ENCODE measurements at regions not wholly inside any gene's neighbourhood (a gene's known extent, or its start where the extent isn't known, plus 50 kb on each side); places are given as distances from the start of the nearest gene placed in this dataset.
"Not testable (repeated sequence)": the region's sequence is repeated elsewhere in the genome, so short reads cannot be mapped to it uniquely, and the experiment has no call there.

GRCh38 chr6:134678436-134678889, 271.4 kb downstream of the ALDH8A1 start:
- DNase-seq (ENCODE audit: extremely low read depth in 1 of 2, low read depth in 1 of 2), result no peak

GRCh38 chr6:134676307-134677281, 273.3 kb downstream of the ALDH8A1 start:
- no peak for DNase-seq (ENCODE audit: extremely low read depth in 1 of 2, low read depth in 1 of 2)

GRCh38 chr6:134675110-134676054, 274.5 kb downstream of the ALDH8A1 start:
- DNase-seq (ENCODE audit: extremely low read depth in 1 of 2, low read depth in 1 of 2), result no peak

DNA sequence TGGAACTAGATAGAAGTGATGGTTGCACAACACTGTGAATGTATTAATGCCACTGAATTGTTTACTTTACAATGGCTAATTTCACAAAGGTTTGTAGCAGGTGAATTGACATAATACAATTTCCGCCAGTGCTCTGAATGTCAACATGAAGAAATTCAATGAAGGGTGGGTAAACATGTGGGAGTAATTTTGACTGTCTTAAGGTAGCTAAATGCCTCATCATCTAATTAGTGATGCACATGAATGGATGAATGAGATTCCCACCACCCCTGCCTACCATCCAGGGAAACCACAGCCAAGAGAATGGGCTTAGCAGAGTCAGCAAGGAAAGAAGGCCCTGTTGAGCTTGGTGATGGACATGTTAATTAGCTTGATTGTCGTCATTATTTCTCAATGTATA, 275.3 kb downstream of the ALDH8A1 start:
- no peak for DNase-seq (ENCODE audit: extremely low read depth in 1 of 2, low read depth in 1 of 2)

GRCh38 chr6:134669485-134669884, 280.4 kb downstream of the ALDH8A1 start:
- DNase-seq (ENCODE audit: extremely low read depth in 1 of 2, low read depth in 1 of 2), result no peak

- DNase-seq (ENCODE audit: extremely low read depth in 1 of 2, low read depth in 1 of 2), result no peak
Observed at GRCh38 chr6:134667111-134667510, 282.8 kb downstream of the ALDH8A1 start.

GRCh38 chr6:134666125-134666524, 283.8 kb downstream of the ALDH8A1 start:
- DNase-seq (ENCODE audit: extremely low read depth in 1 of 2, low read depth in 1 of 2), result no peak

GRCh38 chr6:134665029-134665723, 284.7 kb downstream of the ALDH8A1 start:
- DNase-seq (ENCODE audit: extremely low read depth in 1 of 2, low read depth in 1 of 2), result no peak

DNA sequence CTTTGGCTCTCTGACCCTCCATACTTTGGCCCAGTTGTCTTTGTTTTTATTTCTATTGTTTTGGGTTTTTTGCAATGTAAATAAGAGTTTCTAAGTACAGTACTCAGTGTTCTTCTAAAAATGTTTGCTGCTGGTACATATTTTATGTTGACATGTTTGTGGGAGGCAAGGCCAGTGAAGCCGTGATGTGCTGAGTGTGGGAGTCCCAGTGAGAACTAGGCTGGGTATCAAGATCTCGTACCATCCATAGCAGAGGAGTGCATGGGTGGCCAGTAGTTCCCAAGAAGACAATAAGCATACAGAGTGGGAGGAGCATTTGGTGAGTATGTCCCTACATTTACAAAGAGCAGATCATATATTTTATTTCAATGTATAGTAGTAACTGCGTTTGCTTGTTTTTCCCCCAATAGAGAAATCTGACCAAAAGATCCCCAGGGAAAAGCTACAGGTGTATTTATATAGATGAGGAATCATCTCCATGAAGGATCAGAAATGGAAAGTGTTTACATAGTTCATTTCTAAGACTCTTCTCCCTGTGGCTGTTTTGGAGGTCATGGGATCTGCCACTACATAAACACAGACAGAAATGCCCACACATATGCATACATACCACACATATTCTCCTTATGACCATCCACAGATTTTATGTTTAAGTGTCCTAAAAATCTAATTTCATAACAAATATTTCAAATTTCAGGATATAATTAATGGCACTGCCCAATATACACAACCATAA, 285.9 kb downstream of the ALDH8A1 start:
- no peak for DNase-seq (ENCODE audit: extremely low read depth in 1 of 2, low read depth in 1 of 2)

DNA sequence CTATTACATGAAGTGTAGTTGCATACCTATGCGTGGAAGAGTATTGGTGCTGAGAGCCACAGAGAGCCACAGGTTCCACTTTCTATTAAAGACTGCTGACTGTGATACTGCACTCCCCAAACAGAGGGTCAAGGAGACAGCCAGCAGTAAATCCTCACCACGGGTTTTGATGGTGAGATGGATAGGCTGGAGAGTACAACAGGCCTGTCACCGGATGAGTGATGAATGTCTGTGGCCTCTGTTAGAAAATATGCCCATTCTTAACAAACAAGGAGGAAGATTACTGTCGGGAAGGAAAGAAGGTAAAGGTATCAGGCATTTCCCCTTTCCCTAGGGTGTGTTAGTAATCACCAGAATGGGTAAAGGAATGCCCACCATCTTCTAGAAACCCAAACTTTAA, 286.5 kb downstream of the ALDH8A1 start:
- DNase-seq (ENCODE audit: extremely low read depth in 1 of 2, low read depth in 1 of 2), result no peak

GRCh38 chr6:134662077-134662700, 287.7 kb downstream of the ALDH8A1 start:
- no peak for DNase-seq (ENCODE audit: extremely low read depth in 1 of 2, low read depth in 1 of 2)

DNA sequence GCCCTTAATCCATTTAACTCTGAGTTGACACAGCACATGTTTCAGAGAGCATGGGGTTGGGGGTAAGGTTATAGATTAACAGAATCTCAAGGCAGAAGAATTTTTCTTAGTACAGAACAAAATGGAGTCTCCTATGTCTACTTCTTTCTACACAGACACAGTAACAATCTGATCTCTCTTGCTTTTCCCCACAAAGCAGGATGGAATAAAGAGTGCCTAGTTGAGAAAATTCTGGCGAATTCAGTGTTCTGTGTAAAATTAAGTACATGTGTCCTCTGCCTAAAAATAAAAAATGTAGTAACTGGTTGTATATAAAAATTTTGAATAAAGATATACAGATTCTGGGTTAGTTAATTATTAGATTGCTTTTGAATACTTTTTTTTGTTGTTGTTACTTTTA, 290.0 kb downstream of the ALDH8A1 start:
- not testable (repeated sequence) for DNase-seq (ENCODE audit: extremely low read depth in 1 of 2, low read depth in 1 of 2)

DNA sequence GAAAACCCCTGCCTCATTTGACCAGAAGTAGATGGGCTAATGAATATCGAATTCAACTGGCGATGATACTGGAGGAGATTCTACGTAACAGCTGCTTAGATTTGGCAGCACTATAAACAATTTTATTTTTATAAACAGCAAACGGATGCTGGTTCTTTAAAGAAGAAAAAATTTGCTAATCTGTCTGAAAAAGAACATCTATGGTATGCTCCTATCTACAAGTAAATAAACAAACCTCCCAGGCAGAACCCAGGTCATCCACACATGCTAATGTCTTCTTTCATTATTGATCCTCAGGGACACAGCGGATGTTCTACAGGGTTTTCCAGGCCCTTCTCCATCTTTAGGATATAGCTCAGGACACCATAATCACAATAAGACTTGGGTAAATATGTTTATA, 291.3 kb downstream of the ALDH8A1 start:
- DNase-seq (ENCODE audit: extremely low read depth in 1 of 2, low read depth in 1 of 2), result no peak

GRCh38 chr6:134657751-134658527, 292.0 kb downstream of the ALDH8A1 start:
- no peak for DNase-seq (ENCODE audit: extremely low read depth in 1 of 2, low read depth in 1 of 2)

- no peak for DNase-seq (ENCODE audit: extremely low read depth in 1 of 2, low read depth in 1 of 2)
Observed at GRCh38 chr6:134657343-134657742, 292.6 kb downstream of the ALDH8A1 start.

DNA sequence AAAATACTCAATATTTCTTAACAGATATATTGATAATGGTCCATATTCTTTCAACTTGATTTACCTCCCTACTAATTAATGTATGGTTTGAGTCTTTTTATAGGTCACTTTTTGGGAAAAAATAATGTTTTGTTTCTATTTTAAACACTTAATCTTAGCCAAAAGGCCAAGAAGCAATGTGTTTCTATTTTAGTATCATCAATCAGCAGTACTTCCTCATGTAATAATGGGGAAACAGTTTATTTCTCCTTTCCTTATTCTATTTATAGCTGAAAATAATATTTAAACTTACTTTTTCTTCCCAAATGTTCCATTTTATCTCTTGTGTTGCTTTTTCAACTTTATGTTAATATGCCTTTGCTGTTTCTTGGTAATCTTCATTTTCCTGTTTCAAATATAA, 295.1 kb downstream of the ALDH8A1 start:
- DNase-seq (ENCODE audit: extremely low read depth in 1 of 2, low read depth in 1 of 2), result no peak

DNA sequence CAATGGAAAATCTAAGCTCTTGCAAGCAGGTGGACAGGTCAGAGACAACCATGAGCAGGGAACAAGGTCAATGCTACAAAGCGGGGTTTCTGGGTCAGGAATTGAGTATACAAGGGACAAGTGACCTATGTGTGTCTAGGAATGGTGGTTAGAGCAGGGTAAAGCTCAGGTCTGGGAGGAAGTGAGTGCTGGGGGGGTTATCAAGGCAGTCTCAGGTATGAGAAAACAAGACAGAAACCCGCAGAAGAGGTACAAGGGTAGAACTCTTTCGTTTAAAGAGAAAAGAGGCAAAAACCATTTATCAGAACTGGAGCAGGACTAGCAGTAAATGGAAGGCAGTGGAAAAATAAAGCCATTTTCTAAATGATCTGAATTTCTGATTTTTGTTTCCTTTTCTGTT, 298.4 kb downstream of the ALDH8A1 start:
- no peak for DNase-seq (ENCODE audit: extremely low read depth in 1 of 2, low read depth in 1 of 2)

DNA sequence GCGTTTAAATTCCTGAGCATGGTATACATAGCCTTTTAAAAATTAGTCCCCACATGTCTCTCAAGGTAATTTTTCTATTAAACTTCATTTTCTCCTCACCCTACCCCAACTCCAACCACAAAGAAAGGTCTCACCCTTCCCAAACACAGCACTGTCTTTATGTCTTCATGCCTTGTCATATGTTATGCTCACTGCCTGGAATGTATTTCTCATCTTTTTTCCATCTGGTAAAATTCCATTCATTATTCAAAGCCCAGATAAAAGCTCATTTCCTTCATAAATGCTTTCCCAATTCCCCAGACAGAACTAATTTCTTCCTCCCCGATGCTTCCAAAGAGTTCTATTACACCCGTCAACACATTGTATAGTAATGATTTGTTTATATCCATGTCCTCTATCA, 302.0 kb downstream of the ALDH8A1 start:
- no peak for DNase-seq (ENCODE audit: extremely low read depth in 1 of 2, low read depth in 1 of 2)

- DNase-seq (ENCODE audit: extremely low read depth in 1 of 2, low read depth in 1 of 2), result no peak
Observed at GRCh38 chr6:134642819-134643218, 307.1 kb downstream of the ALDH8A1 start.
